H9 (cell line): ENCODE measurements at regions not wholly inside any gene's neighbourhood (a gene's known extent, or its start where the extent isn't known, plus 50 kb on each side); places are given as distances from the start of the nearest gene placed in this dataset.

Source experiments
- DNase-seq: peaks from one replicate; pipeline ENCODE4 v3.0.0-alpha.2; 2017
- H2AFZ ChIP-seq: one replicate; pipeline ENCODE4 v1.6.1; 2013; ENCODE audit warnings: mild to moderate bottlenecking, low read length, control low read depth, moderate library complexity
- H2AK5ac ChIP-seq: 2 replicates; pipeline ENCODE4 v1.6.1; 2013; ENCODE audit warnings: low read length, control low read depth, mixed read lengths; ENCODE audit not compliant: insufficient read length
- H2BK120ac ChIP-seq: one replicate; pipeline ENCODE4 v1.6.1; 2013; ENCODE audit warnings: low read depth, mild to moderate bottlenecking, low read length, control low read depth, inconsistent platforms; ENCODE audit not compliant: poor library complexity, severe bottlenecking
- H2BK12ac ChIP-seq: 2 replicates; pipeline ENCODE4 v1.6.1; 2013; ENCODE audit warnings: low read length, control low read depth, mixed read lengths, low read depth; ENCODE audit not compliant: insufficient read length
- H2BK15ac ChIP-seq: 2 replicates; pipeline ENCODE4 v1.6.1; 2013; ENCODE audit warnings: low read depth, low read length, control low read depth
- H2BK20ac ChIP-seq: one replicate; pipeline ENCODE4 v1.6.1; 2013; ENCODE audit warnings: low read depth, mild to moderate bottlenecking, low read length, control low read depth, inconsistent platforms; ENCODE audit not compliant: poor library complexity, severe bottlenecking
- H2BK5ac ChIP-seq: 2 replicates; pipeline ENCODE4 v1.6.1; 2013; ENCODE audit warnings: low read length, control low read depth, mixed read lengths; ENCODE audit not compliant: insufficient read length
- H3K14ac ChIP-seq: 2 replicates; pipeline ENCODE4 v1.6.1; 2013; ENCODE audit warnings: low read length, control low read depth; ENCODE audit not compliant: insufficient read depth
- H3K18ac ChIP-seq: 2 replicates; pipeline ENCODE4 v1.6.1; 2013; ENCODE audit warnings: low read depth, mild to moderate bottlenecking, mixed read lengths, low read length, control low read depth; ENCODE audit not compliant: insufficient read length
- H3K23ac ChIP-seq: 2 replicates; pipeline ENCODE4 v1.6.1; 2013; ENCODE audit warnings: low read length, control low read depth, mixed read lengths, low read depth; ENCODE audit not compliant: insufficient read length
- H3K23me2 ChIP-seq: 2 replicates; pipeline ENCODE4 v1.6.1; 2013; ENCODE audit warnings: low read depth, mild to moderate bottlenecking, mixed read lengths, low read length, control low read depth; ENCODE audit not compliant: insufficient read length, poor library complexity, severe bottlenecking
- H3K27ac ChIP-seq: 2 replicates; pipeline ENCODE4 v1.5.1; 2013; ENCODE audit warnings: low read length, control low read depth, mixed read lengths, low read depth; ENCODE audit not compliant: insufficient read length
- H3K27me3 ChIP-seq: 2 replicates; pipeline ENCODE4 v1.6.1; 2013; ENCODE audit warnings: low read length, control low read depth, inconsistent platforms; ENCODE audit not compliant: insufficient read depth
- H3K4ac ChIP-seq: 2 replicates; pipeline ENCODE4 v1.6.1; 2013; ENCODE audit warnings: low read depth, mild to moderate bottlenecking, control low read depth, inconsistent platforms, low read length, moderate library complexity
- H3K4me1 ChIP-seq: 2 replicates; pipeline ENCODE4 v1.6.1; 2013; ENCODE audit warnings: low read length, control low read depth, inconsistent platforms; ENCODE audit not compliant: insufficient read depth
- H3K4me2 ChIP-seq: 2 replicates; pipeline ENCODE4 v1.6.1; 2013; ENCODE audit warnings: low read length, control low read depth, mixed read lengths; ENCODE audit not compliant: insufficient read length, insufficient read depth
- H3K56ac ChIP-seq: 2 replicates; pipeline ENCODE4 v1.6.1; 2013; ENCODE audit warnings: low read depth, mild to moderate bottlenecking, mixed read lengths, low read length, control low read depth; ENCODE audit not compliant: insufficient read length
- H3K79me1 ChIP-seq: 2 replicates; pipeline ENCODE4 v1.6.1; 2013; ENCODE audit warnings: low read depth, mild to moderate bottlenecking, moderate library complexity, low read length, control low read depth, inconsistent platforms; ENCODE audit not compliant: insufficient read depth, poor library complexity, severe bottlenecking
- H3K79me2 ChIP-seq: 2 replicates; pipeline ENCODE4 v1.6.1; 2013; ENCODE audit warnings: low read length, control low read depth, inconsistent platforms; ENCODE audit not compliant: insufficient read depth
- H3K9ac ChIP-seq: 2 replicates; pipeline ENCODE4 v1.6.1; 2013; ENCODE audit warnings: low read length, control low read depth, mixed read lengths; ENCODE audit not compliant: insufficient read length; ENCODE audit errors: extremely low read depth
- H3K9me3 ChIP-seq: one replicate; pipeline ENCODE4 v1.6.1; 2013; ENCODE audit warnings: low read depth, low read length, inconsistent platforms; ENCODE audit not compliant: control insufficient read depth
- H3T11ph ChIP-seq: one replicate; pipeline ENCODE4 v1.6.1; 2013; ENCODE audit warnings: mild to moderate bottlenecking, low read length, control low read depth, inconsistent platforms
- H4K20me1 ChIP-seq: one replicate; pipeline ENCODE4 v1.6.1; 2013; ENCODE audit not compliant: control insufficient read depth, insufficient read length, insufficient read depth
- H4K5ac ChIP-seq: 2 replicates; pipeline ENCODE4 v1.6.1; 2013; ENCODE audit warnings: low read depth, mild to moderate bottlenecking, mixed read lengths, low read length, control low read depth; ENCODE audit not compliant: insufficient read length
- H4K8ac ChIP-seq: replicated peaks from 2 replicates; pipeline ENCODE4 v1.6.1; 2013; ENCODE audit warnings: low read length, control low read depth, mixed read lengths, low read depth; ENCODE audit not compliant: insufficient read length
- H4K91ac ChIP-seq: 2 replicates; pipeline ENCODE4 v1.6.1; 2013; ENCODE audit warnings: low read depth, mild to moderate bottlenecking, moderate library complexity, mixed read lengths, low read length, control low read depth; ENCODE audit not compliant: insufficient read length
- H3K27ac Mint-ChIP-seq, 3 experiments: 2 replicates in 2 of 3; 3 replicates in 1 of 3; pipeline ENCODE4 v1.8.0; 2020 to 2021; ENCODE audit warnings: mixed read lengths in 3 of 3, mild to moderate bottlenecking in 1 of 3, moderate library complexity in 1 of 3
- H3K27me3 Mint-ChIP-seq: 2 replicates; pipeline ENCODE4 v1.8.0; 2021; ENCODE audit warnings: low read depth, mild to moderate bottlenecking, moderate library complexity, mixed read lengths
- H3K36me3 Mint-ChIP-seq, 3 experiments: 2 replicates in 2 of 3; 3 replicates in 1 of 3; pipeline ENCODE4 v1.8.0; 2020 to 2021; ENCODE audit warnings: low read depth in 3 of 3, mixed read lengths in 3 of 3; ENCODE audit not compliant: insufficient read depth in 1 of 3
- H3K4me1 Mint-ChIP-seq, 2 experiments: 2 replicates each; pipeline ENCODE4 v1.8.0; 2020; ENCODE audit warnings: mixed read lengths in 2 of 2
- H3K4me3 Mint-ChIP-seq, 2 experiments: 2 replicates in 1 of 2; 3 replicates in 1 of 2; pipeline ENCODE4 v1.8.0; 2020 to 2021; ENCODE audit warnings: mild to moderate bottlenecking in 2 of 2, mixed read lengths in 2 of 2, moderate library complexity in 1 of 2
- H3K9me3 Mint-ChIP-seq, 2 experiments: 2 replicates in 1 of 2; 3 replicates in 1 of 2; pipeline ENCODE4 v1.8.0; 2020; ENCODE audit warnings: mild to moderate bottlenecking in 2 of 2, mixed read lengths in 2 of 2, moderate library complexity in 1 of 2
- CTCF ChIP-seq: fragments of 200-600 bp; sonication (generic); conservative IDR thresholded peaks from 3 replicates; pipeline ENCODE4 v1.8.0; 2021; ENCODE audit warnings: antibody characterized with exemption, mild to moderate bottlenecking
- WGBS: extraction: QIAGEN DNeasy Blood & Tissue Kit; methylation state at CpG from one replicate; pipeline ENCODE4 v1.1.7; 2013; ENCODE audit warnings: missing lambda C conversion rate, low lambda C conversion rate, mixed read lengths; ENCODE audit not compliant: insufficient read length; ENCODE audit errors: extremely low coverage; 5-methylcytosine and 5-hydroxymethylcytosine counted together

DNA sequence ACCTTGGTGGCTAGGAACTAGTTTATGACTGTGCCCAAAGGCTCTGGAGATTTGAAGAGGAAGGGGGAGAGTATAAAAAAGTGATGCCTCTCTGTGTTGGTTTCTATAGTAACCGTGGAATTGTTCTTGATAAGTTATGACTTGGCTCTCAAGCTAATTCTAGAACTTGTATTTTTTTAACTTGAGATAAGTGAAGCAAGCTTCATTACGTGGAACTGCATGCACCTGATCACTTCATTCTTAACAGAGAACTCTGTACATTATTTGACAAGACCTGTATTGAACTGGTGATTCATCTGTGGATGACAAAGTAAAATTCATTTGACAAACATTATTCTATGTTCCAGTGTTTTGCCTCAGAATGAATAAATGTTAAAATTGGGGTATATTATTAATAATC lies 1452.2 kb downstream of the REEP3 start:
- no peak overlapping the region for H3K9ac ChIP-seq
- H3K14ac ChIP-seq: no peak overlapping the region
- H3K79me2 ChIP-seq: no peaks in the 10 kb centered on the region
- no peak overlapping the region for H4K5ac ChIP-seq
- no peaks in the 10 kb centered on the region for H4K20me1 ChIP-seq
- no peak for DNase-seq
- Mint-ChIP-seq H3K36me3 (no peaks in the 10 kb centered on the region; a peak in 1 of 7 replicates), H3K27me3 (no peaks in the 10 kb centered on the region), H3K27ac (no peak overlapping the region), H3K4me1 (peaks cover 7 to 8% of the 10 kb centered on the region in 2 experiments), H3K9me3 (no peaks in the 10 kb centered on the region), H3K4me3 (no peak overlapping the region)
- no peak overlapping the region for H3K4ac ChIP-seq
- no peak overlapping the region for H3T11ph ChIP-seq
- H3K27me3 ChIP-seq: no peaks in the 10 kb centered on the region
- H4K91ac ChIP-seq: no peak overlapping the region
- no peak overlapping the region for H2AK5ac ChIP-seq
- H3K9me3 ChIP-seq: no peaks in the 10 kb centered on the region
- no peaks in the 10 kb centered on the region for H3K23me2 ChIP-seq
- H2AFZ ChIP-seq: no peak overlapping the region
- H4K8ac ChIP-seq: no peak overlapping the region
- H3K79me1 ChIP-seq: no peaks in the 10 kb centered on the region
- H3K18ac ChIP-seq: no peak overlapping the region
- WGBS: no CpG with 5 or more reads among the region's 2 CpGs
- H2BK15ac ChIP-seq: no peak overlapping the region
- H2BK120ac ChIP-seq: no peak overlapping the region
- H3K27ac ChIP-seq: no peak overlapping the region
- TF ChIP-seq CTCF: no peak
- no peak overlapping the region for H2BK12ac ChIP-seq
- H2BK5ac ChIP-seq: no peak overlapping the region
- H3K4me1 ChIP-seq: no peaks in the 10 kb centered on the region
- H2BK20ac ChIP-seq: no peak overlapping the region
- no peak overlapping the region for H3K56ac ChIP-seq
- no peak overlapping the region for H3K23ac ChIP-seq
- H3K4me2 ChIP-seq: no peak overlapping the region
